GM18909 (cell line): ENCODE measurements at regions not wholly inside any gene's neighbourhood (a gene's known extent, or its start where the extent isn't known, plus 50 kb on each side); places are given as distances from the start of the nearest gene placed in this dataset.

Experiments
- ATAC-seq: cut with Tn5 transposase; IDR thresholded peaks from one replicate; pipeline ENCODE4 v1.9.1; 2021; ENCODE audit warnings: mild to moderate bottlenecking; ENCODE audit not compliant: unreplicated experiment, poor library complexity

DNA sequence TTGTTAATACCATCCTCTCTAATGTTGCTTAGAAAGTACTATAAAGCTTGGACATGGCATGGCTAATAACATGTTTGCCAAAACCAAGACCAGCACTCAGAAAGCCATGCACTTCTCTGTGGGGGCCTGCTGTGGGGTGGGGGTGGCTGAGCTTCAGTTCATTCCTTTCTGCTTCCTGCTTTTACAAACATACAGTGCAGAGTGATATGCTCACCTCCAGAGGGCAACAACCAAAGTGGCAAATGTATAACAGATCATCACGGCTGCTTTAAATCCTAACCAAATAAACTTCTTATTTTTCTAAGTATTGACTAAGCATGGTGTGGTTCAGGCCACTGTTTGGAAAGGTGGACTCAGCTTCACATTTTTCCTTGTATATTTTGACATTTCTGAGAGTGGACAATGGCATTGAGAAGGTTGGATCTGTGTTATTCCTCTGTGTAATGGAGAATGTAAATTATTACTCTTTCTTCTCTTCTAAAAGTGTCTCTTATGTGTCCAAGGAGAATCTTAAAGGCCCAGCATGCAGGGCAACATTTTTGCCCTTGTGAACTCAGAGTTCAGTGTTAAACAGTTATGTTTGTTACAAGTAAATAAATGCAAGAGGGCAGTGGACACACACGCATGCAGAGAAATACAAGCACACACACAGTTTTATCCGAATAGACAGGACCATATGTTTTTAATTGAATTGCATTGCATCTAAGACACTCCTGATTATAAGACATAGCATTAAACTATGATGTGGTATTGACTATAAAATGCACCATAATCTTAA, 186.1 kb downstream of the HERPUD2 start:
- ATAC-seq, result no peak

- no peak for ATAC-seq
These were observed 189.9 kb downstream of the HERPUD2 start for GRCh38 chr7:35505066-35505465.

DNA sequence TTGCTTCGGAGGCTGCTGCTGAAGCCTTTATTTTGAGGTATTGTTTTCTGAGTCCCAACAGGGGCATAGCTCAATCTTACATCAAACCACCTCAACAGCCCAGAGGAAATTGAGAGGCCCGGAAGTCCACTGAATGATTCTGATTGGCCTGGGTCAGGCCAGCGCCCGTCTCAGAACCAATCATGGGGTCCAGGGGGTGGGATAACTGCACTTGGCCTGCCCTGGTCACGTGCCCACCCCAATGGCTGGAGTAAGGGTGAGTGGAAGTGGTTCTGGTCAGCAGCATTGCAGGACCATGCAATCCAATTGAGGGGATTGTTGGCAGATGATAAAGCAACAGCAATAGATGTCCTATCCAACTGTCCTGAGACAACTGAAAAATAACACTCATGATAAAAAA, 190.6 kb downstream of the HERPUD2 start:
- ATAC-seq, result no peak

- ATAC-seq, result no peak
These were observed 193.3 kb downstream of the HERPUD2 start for GRCh38 chr7:35501681-35502080.

DNA sequence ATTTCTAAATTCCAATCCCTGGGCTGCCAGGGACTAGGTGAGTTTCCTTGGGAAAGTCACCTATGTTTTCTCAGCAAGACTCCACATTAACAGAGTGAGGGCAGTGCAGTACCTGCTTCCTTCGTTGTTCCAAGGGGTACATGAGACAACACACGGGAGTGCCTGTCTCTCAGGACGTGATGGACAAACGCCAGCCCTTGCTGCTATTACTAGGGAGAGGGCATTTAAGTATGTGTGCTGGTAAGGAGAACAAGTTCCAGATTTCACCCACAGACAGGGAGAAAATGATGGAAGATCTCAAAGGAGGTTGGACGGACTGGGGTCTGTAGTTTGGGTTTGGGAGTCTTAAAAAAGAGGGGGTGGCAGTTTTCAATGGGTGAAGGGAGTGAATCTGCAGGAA, 195.7 kb downstream of the HERPUD2 start:
- ATAC-seq, result no peak

DNA sequence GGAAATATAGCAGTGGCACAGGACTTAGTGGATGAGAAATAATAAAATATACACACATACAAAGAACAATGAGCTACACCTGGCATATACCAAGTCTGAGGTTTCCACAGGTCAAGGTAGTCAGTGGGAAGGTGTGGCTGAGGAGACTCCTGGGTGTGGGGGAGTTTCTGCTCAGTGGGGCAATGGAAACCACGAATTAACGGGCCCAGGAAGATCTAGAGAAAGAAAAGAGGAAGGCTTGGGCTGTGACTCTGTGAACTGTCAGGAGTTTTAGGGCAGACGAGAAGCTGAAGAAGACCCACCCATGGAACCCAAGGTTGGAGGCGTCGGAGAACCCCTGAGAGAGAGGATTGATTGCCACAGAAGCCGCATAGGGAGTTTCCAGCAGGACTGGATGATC, 196.5 kb downstream of the HERPUD2 start:
- no peak for ATAC-seq

DNA sequence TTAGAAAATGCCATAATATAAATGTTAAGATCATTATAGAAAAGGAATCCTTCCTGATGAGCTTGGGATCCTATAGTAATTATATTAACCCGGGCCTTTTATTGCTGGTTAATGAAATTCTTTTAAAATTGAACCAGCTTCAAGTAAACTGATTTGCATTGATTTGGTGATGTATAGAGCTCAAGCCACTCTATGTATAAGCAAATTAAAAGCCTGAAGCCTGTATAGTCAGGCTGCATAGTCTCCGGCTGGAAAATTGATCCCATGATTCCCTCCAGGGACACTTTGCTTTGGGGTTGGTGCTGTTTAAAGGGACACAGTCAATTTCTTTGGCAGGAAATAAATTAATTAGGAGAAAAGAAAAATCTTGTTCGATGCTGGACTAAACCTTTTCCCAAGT, 199.1 kb downstream of the HERPUD2 start:
- ATAC-seq, result no peak

- ATAC-seq, result no peak
These were observed 199.6 kb downstream of the HERPUD2 start for GRCh38 chr7:35495377-35495776.

- no peak for ATAC-seq
These were observed 200.5 kb downstream of the HERPUD2 start for GRCh38 chr7:35494407-35494806.

DNA sequence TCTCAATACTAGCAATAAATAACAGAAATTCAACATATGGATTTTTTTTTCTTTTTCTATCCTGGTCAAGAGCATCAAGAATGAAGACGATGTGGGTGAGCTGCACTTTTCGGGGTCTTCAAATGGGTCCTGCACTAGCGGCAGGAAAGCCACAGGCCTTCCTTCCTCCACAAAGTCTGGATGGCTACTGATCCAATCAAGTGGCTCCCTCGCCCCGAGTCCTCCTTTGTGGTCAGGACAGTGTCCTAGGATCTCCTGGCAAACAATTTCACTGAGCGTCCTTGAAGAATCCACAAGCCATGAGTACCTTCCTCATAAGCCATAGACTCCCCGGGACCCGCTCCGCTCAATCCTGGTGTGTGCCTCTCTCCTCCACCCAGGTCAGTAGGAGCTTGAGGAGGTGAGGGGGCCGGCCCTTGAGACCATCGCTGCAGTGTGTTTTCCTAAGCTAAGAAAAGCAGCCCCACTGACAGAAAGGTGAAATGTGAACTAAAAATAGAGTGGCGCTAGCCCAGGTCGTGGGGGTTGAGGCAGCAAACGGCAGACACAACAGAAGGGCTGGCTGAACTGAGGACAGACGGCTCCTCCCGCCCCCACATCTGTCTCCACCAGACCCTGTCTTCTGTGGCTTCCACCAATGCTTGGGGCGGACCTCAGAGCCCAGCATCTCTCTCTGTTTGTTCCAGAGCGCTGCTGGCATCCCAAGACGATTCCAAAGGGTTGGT, 202.3 kb downstream of the HERPUD2 start:
- ATAC-seq, result no peak

DNA sequence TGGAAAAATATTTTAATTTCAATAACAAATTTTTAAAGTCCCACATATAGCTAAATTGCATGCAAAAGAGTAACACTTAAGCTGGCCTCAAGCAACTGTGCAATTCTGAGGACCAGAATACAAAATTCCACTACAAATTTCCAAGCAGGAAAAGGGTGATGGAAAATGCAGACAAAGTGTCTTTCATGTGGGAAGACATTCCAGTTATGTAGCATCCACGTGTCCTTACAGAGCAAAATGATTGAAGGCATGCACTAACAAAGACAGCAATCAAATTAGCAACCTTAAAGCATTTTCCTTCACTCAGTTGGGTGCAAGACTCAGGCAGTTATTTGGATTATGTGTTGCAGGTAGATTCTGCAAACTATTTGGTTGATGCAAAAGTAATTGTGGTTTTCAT, 203.7 kb downstream of the HERPUD2 start:
- ATAC-seq, result no peak

DNA sequence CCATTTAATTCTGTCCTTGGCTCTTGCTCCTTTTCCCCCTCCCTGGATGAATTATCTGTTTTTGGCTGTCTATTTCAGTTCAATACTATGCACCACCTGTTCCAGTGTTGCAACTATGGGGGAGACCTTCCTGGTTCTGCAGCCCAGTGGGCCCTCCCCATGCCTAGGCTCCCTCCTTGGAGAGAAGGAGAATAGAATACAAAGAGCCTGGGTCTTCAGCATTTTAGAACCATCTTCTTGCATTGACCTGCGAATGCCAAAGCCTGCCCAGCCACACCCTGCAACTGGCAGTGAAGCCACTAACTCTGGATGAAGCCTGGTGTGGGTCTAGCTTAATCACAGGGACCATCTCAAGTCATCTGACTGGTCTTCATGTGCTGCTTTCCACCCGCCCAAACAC, 207.1 kb downstream of the HERPUD2 start:
- ATAC-seq, result no peak

GRCh38 chr7:35487402-35487801, 207.5 kb downstream of the HERPUD2 start:
- ATAC-seq, result no peak

DNA sequence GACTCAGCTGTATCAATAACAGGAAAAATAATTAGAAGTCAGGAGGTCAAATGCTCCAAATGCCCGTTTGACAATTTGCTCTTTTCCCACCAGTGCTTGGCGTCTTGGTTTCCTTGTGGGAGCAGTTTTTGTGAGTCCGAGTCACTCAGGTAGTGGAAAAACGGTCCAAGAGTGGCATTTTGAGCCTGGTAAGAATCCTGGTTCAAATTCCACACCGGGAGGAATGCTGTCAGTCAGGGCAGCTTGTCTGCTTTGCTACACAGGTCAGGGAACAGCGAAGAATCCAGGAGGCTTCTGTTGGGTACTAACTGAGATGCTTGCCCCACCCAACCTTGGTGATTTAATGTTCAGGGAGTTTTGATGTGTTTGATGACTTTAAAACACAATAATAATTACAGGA, 209.5 kb downstream of the HERPUD2 start:
- ATAC-seq, result no peak

DNA sequence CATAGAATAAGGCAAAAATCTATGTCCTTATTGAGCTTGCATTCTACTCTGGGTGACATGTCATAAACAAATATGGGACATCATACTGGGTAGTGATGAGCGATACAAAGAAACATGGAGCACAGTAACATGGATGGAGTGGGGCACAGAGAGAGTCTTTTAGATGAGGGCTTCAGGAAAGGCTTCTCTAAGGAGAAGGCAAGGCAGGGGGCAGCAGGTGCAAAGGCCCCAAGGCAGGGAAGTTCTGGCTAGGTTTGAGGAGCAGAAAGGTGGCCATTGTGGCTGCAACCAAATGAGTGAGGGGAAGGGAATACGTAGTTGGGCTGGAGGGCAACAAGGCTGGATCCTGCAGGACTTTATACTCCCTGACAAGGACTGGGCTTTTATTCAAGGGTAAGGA, 211.4 kb downstream of the HERPUD2 start:
- ATAC-seq, result no peak

GRCh38 chr7:35482231-35482630, 212.7 kb downstream of the HERPUD2 start:
- ATAC-seq, result no peak

- no peak for ATAC-seq
These were observed 214.1 kb downstream of the HERPUD2 start for GRCh38 chr7:35480806-35481205.

- no peak for ATAC-seq
These were observed 217.3 kb downstream of the HERPUD2 start for GRCh38 chr7:35477609-35478008.

- ATAC-seq, result no peak
These were observed 220.2 kb upstream of the TBX20 start for GRCh38 chr7:35474100-35474499.

- no peak for ATAC-seq
These were observed 214.7 kb upstream of the TBX20 start for GRCh38 chr7:35468606-35469005.

DNA sequence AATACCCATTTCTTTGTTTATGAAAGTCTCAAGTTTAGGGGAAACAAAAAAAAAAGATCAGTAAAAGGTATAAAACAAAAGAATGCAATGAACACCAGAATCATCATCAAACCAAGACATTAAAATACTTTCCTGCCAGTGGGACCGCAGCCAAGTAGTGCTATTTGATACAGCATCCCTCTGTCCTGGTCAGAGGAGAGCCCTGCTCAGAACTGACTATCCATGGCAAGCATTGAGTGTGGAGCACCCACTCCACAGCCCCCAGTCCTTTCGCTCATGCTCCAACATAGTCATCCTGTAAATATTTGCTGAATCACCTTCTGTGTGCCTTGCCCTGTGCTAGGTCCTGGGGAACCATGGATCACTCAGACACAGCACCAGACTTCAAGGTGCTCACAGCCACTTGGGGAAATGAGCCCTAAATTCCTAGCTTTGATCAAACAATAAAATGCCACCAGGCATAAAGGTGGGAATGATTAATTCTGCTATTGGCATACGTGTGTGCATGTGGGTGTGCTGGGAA, 213.6 kb upstream of the TBX20 start:
- ATAC-seq, result no peak
